Ascending aorta (tissue), 2 donors: ENCODE measurements at regions not wholly inside any gene's neighbourhood (a gene's known extent, or its start where the extent isn't known, plus 50 kb on each side); places are given as distances from the start of the nearest gene placed in this dataset.

ENCODE experiments used
- DNase-seq, 2 donors: peaks; one replicate each; pipeline ENCODE4 v3.0.0-alpha.2; 2019; ENCODE audit warnings: low spot score in 2 of 2
- H3K27ac ChIP-seq, 2 donors: fragments of 200-600 bp; sonication (generic); one replicate each; pipeline ENCODE4 v1.5.1; 2016 to 2017; ENCODE audit warnings: mild to moderate bottlenecking in 1 of 2
- H3K27me3 ChIP-seq: fragments of 200-600 bp; sonication (generic); one replicate; pipeline ENCODE4 v1.5.1; 2017
- H3K36me3 ChIP-seq, 2 donors: fragments of 200-600 bp; sonication (generic); one replicate each; pipeline ENCODE4 v1.5.1; 2016
- H3K4me1 ChIP-seq, 2 donors: fragments of 200-600 bp; sonication (generic); one replicate each; pipeline ENCODE4 v1.5.1; 2016 to 2017; ENCODE audit warnings: mild to moderate bottlenecking in 1 of 2
- H3K4me3 ChIP-seq, 2 donors: fragments of 200-600 bp; sonication (generic); one replicate each; pipeline ENCODE4 v1.5.1; 2016 to 2017; ENCODE audit warnings: mild to moderate bottlenecking in 1 of 2
- H3K9me3 ChIP-seq, 2 donors: fragments of 200-600 bp; sonication (generic); one replicate each; pipeline ENCODE4 v1.5.1; 2016
- CTCF ChIP-seq, 3 experiments: fragments of 200-600 bp in 2 of 3; fragments of 450-650 bp in 1 of 3; sonication (generic) in 2 of 3; IDR thresholded peaks; one replicate each; pipeline ENCODE4 v1.5.1; 2016 to 2019; ENCODE audit warnings: antibody characterized with exemption in 3 of 3, mild to moderate bottlenecking in 1 of 3, moderate library complexity in 1 of 3
- intact Hi-C: fragments of 100-400 bp; cut with DNase I; formaldehyde crosslinking; loops from one replicate; pipeline ENCODE4 v1.15.1; 2023

GRCh38 chr4:126715681-126716080, 917.1 kb upstream of the INTU start:
- intact Hi-C loops: no loop called here
- no peaks in the 10 kb centered on the region for H3K36me3 ChIP-seq
- no peak for TF ChIP-seq CTCF (IDR thresholded peaks at IDR 0.05)
- no peak overlapping the region for H3K4me3 ChIP-seq
- DNase-seq: no peak
- H3K27ac ChIP-seq: no peak overlapping the region
- no peaks in the 10 kb centered on the region for H3K9me3 ChIP-seq
- H3K27me3 ChIP-seq: no peaks in the 10 kb centered on the region
- H3K4me1 ChIP-seq: no peaks in the 10 kb centered on the region

GRCh38 chr4:126718136-126718535, 914.6 kb upstream of the INTU start:
- no peak for TF ChIP-seq CTCF (IDR thresholded peaks at IDR 0.05)
- intact Hi-C loops: no loop called here
- Histone ChIP-seq H3K4me1 (no peaks in the 10 kb centered on the region), H3K36me3 (no peaks in the 10 kb centered on the region), H3K27me3 (no peaks in the 10 kb centered on the region), H3K9me3 (no peaks in the 10 kb centered on the region), H3K27ac (no peak overlapping the region), H3K4me3 (no peak overlapping the region)
- DNase-seq: no peak

- Histone ChIP-seq H3K4me1 (no peaks in the 10 kb centered on the region), H3K9me3 (no peaks in the 10 kb centered on the region), H3K27me3 (no peaks in the 10 kb centered on the region), H3K27ac (no peak overlapping the region), H3K4me3 (no peak overlapping the region), H3K36me3 (no peaks in the 10 kb centered on the region)
- no peak for DNase-seq
- intact Hi-C loops: no loop called here
- no peak for TF ChIP-seq CTCF (IDR thresholded peaks at IDR 0.05)
Measured at GRCh38 chr4:126719852-126720251, 912.9 kb upstream of the INTU start.

- Histone ChIP-seq H3K4me3 (no peak overlapping the region), H3K27ac (no peak overlapping the region), H3K27me3 (no peaks in the 10 kb centered on the region), H3K36me3 (no peaks in the 10 kb centered on the region), H3K9me3 (no peaks in the 10 kb centered on the region), H3K4me1 (no peaks in the 10 kb centered on the region)
- no peak for TF ChIP-seq CTCF (IDR thresholded peaks at IDR 0.05)
- intact Hi-C loops: no loop called here
- DNase-seq: no peak
Measured at GRCh38 chr4:126725906-126726305, 906.9 kb upstream of the INTU start.

- intact Hi-C loops: no loop called here
- no peak overlapping the region for H3K4me3 ChIP-seq
- TF ChIP-seq CTCF (IDR thresholded peaks at IDR 0.05): no peak
- H3K27ac ChIP-seq: no peak overlapping the region
- H3K36me3 ChIP-seq: no peaks in the 10 kb centered on the region
- H3K27me3 ChIP-seq: no peaks in the 10 kb centered on the region
- DNase-seq: no peak
- H3K4me1 ChIP-seq: no peaks in the 10 kb centered on the region
- no peaks in the 10 kb centered on the region for H3K9me3 ChIP-seq
Measured at GRCh38 chr4:126727461-126727860, 905.3 kb upstream of the INTU start.

- intact Hi-C loops: no loop called here
Measured at GRCh38 chr4:126731062-126731461, 901.7 kb upstream of the INTU start.

More at GRCh38 chr4:126731062-126731461, 901.7 kb upstream of the INTU start:
- no peak for DNase-seq
- Histone ChIP-seq H3K4me1 (no peaks in the 10 kb centered on the region), H3K27ac (no peak overlapping the region), H3K27me3 (no peaks in the 10 kb centered on the region), H3K36me3 (no peaks in the 10 kb centered on the region), H3K4me3 (no peak overlapping the region), H3K9me3 (no peaks in the 10 kb centered on the region)
- no peak for TF ChIP-seq CTCF (IDR thresholded peaks at IDR 0.05)
